ENCODE measurements at regions not wholly inside any gene's neighbourhood (a gene's known extent, or its start where the extent isn't known, plus 50 kb on each side); places are given as distances from the start of the nearest gene placed in this dataset.

DNA sequence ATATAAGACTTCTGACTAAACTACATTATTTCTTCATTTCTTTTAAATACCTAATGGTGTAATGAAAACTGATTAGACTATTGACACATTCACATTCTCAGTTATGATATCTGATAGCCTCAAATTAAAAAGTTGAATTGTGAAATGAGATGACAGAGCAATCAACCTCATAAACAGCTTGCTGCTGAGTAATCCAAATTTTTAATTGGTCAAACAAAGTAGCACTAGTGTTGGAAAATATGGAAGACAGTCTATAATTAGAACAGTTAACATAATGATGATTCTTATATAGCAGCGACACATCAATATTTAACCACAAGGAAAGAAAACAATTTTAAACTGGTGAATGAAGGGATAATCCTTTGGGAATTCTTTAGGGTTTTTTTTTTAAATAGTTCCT is 91.9 kb upstream of the LRP1B start:
- intact Hi-C loops (cut with DNase I; ENCODE audit: low total_unique reads), result no loop called here
- Histone ChIP-seq H3K4me3 (no peak overlapping the region), H3K4me1 (no peaks in the 10 kb centered on the region), H3K9me3 (peaks cover 0 to 8% (median 0%) of the 10 kb centered on the region in 8 donors), H3K36me3 (no peaks in the 10 kb centered on the region), H3K27ac (no peak overlapping the region), H3K27me3 (replicated peaks in 1 of 7) (no peaks in the 10 kb centered on the region)
- no peak for DNase-seq
- no peak for TF ChIP-seq POLR2A (IDR thresholded peaks at IDR 0.05)
- no peak for TF ChIP-seq POLR2AphosphoS5 (IDR thresholded peaks at IDR 0.05)
- TF ChIP-seq CTCF (IDR thresholded peaks at IDR 0.05 in 8 of 11, conservative IDR thresholded peaks at IDR 0.05 in 3 of 11), result no peak
- WGBS, 5 donors, result 28 to 86% (median 77%) methylated on average over 1 of the region's 1 CpG

DNA sequence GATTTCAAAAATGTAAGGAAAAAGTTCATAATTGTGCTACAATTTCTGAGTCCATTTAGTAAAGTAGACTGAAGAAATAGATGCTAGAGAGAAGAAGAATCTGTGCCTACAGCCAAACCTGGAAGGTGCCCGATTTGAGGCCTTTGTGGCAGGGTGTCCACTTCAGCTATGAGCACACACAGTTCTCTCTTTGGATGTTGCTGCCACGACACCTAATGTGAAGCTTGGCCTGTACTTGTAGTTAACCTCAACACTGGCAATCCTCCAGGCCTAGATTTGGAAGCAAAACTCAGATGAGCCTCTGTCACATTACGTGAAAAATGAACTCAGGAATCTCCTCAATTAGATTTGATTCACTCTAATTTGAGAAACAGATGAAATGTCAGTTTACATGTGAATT is 90.1 kb upstream of the LRP1B start:
- no peak overlapping the region for H3K27ac ChIP-seq
- H3K4me1 ChIP-seq, result no peaks in the 10 kb centered on the region
- H3K4me3 ChIP-seq, result no peak overlapping the region
- no peak for DNase-seq
- no peaks in the 10 kb centered on the region for H3K27me3 ChIP-seq (replicated peaks in 1 of 7)
- peaks cover 0 to 10% (median 0%) of the 10 kb centered on the region in 8 donors for H3K9me3 ChIP-seq
- intact Hi-C loops (cut with DNase I; ENCODE audit: low total_unique reads), result no loop called here
- no peaks in the 10 kb centered on the region for H3K36me3 ChIP-seq
- TF ChIP-seq POLR2AphosphoS5 (IDR thresholded peaks at IDR 0.05) (no peak), CTCF (IDR thresholded peaks at IDR 0.05 in 8 of 11, conservative IDR thresholded peaks at IDR 0.05 in 3 of 11) (no peak), POLR2A (IDR thresholded peaks at IDR 0.05) (no peak)
- WGBS, 5 donors, result 33 to 46% (median 41%) methylated on average over 3 of the region's 3 CpGs

GRCh38 chr2:142220239-142220638 is 89.4 kb upstream of the LRP1B start:
- H3K4me3 ChIP-seq, result no peak overlapping the region
- H3K27me3 ChIP-seq (replicated peaks in 1 of 7), result no peaks in the 10 kb centered on the region
- WGBS, 5 donors, result 83 to 95% (median 87%) methylated on average over 1 of the region's 1 CpG
- no peaks in the 10 kb centered on the region for H3K36me3 ChIP-seq
- H3K27ac ChIP-seq, result no peak overlapping the region
- H3K4me1 ChIP-seq, result no peaks in the 10 kb centered on the region
- DNase-seq, result no peak
- H3K9me3 ChIP-seq, result peaks cover 0 to 9% (median 0%) of the 10 kb centered on the region in 8 donors
- TF ChIP-seq POLR2AphosphoS5 (IDR thresholded peaks at IDR 0.05) (no peak), POLR2A (IDR thresholded peaks at IDR 0.05) (no peak), CTCF (IDR thresholded peaks at IDR 0.05 in 8 of 11, conservative IDR thresholded peaks at IDR 0.05 in 3 of 11) (no peak)
- intact Hi-C loops (cut with DNase I; ENCODE audit: low total_unique reads), result no loop called here

GRCh38 chr2:142218471-142218870 is 87.7 kb upstream of the LRP1B start:
- no peak for DNase-seq
- 87 to 96% (median 93%) methylated on average over 3 of the region's 3 CpGs for WGBS, 5 donors
- Histone ChIP-seq H3K4me1 (no peaks in the 10 kb centered on the region), H3K27me3 (replicated peaks in 1 of 7) (no peaks in the 10 kb centered on the region), H3K36me3 (no peaks in the 10 kb centered on the region), H3K9me3 (peaks cover 0 to 4% (median 0%) of the 10 kb centered on the region in 8 donors), H3K4me3 (no peak overlapping the region), H3K27ac (no peak overlapping the region)
- no peak for TF ChIP-seq POLR2A (IDR thresholded peaks at IDR 0.05)
- intact Hi-C loops (cut with DNase I; ENCODE audit: low total_unique reads), result no loop called here

- H3K36me3 ChIP-seq, result no peaks in the 10 kb centered on the region
- no peaks in the 10 kb centered on the region for H3K27me3 ChIP-seq (replicated peaks in 1 of 7)
- H3K4me3 ChIP-seq, result no peak overlapping the region
- H3K4me1 ChIP-seq, result no peaks in the 10 kb centered on the region
- H3K27ac ChIP-seq, result no peak overlapping the region
- DNase-seq, result no peak
- H3K9me3 ChIP-seq, result peaks cover 0 to 4% (median 0%) of the 10 kb centered on the region in 8 donors
- no peak for TF ChIP-seq CTCF (IDR thresholded peaks at IDR 0.05 in 8 of 11, conservative IDR thresholded peaks at IDR 0.05 in 3 of 11)
- TF ChIP-seq POLR2AphosphoS5 (IDR thresholded peaks at IDR 0.05), result no peak
- TF ChIP-seq POLR2A (IDR thresholded peaks at IDR 0.05), result no peak
- intact Hi-C loops (cut with DNase I; ENCODE audit: low total_unique reads), result no loop called here
Observed at GRCh38 chr2:142217804-142218203, 87.0 kb upstream of the LRP1B start.
